Fibroblast of lung (primary cell): ENCODE measurements at regions not wholly inside any gene's neighbourhood (a gene's known extent, or its start where the extent isn't known, plus 50 kb on each side); places are given as distances from the start of the nearest gene placed in this dataset.

Experiments
- EZH2 ChIP-seq: IDR thresholded peaks from 2 replicates; pipeline ENCODE4 v1.5.1; 2012; ENCODE audit warnings: low read length, control low read depth, mild to moderate bottlenecking; ENCODE audit errors: missing control alignments
- TF ChIP-seq, protein P1 (sequence below), 2 donors: IDR thresholded peaks in 1 of 2; conservative IDR thresholded peaks in 1 of 2; 1 replicate in 1 of 2; 2 replicates in 1 of 2; pipeline ENCODE4 v1.5.1; 2011 to 2012; ENCODE audit warnings: low read length in 2 of 2, control low read depth in 1 of 2, inconsistent platforms in 1 of 2, low read depth in 1 of 2, mild to moderate bottlenecking in 1 of 2

DNA sequence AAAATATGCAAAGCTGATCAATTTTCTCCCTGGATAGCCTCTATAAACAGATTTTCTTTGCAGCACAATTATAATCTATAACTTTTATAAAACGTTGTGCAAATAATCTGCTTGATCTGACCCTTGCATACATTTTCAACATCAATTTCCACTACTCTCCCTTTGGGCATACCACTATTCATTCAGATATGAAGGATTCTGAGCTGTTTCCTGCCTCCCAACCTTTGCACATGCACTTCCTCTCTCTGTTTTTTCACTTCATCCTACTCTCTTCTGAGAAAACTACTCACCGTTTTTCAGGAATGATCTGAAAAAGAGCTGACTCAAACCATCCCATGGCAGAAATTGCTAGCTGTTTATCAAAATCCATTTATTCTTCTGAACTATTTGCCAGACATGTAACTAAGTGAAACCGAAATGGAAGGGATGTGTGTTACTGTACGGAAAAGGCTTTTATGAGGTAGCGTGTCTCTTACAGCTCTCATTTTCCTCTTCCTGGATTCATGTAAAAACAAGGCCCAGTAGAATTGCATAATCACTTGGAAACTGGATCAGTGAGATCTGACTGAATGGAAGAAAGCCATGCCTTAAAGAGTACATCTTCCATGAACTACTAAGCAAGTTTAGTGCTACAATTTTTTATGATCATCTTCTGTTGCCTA lies 1447.3 kb upstream of the MIR17HG start:
- TF ChIP-seq, protein P1, sequence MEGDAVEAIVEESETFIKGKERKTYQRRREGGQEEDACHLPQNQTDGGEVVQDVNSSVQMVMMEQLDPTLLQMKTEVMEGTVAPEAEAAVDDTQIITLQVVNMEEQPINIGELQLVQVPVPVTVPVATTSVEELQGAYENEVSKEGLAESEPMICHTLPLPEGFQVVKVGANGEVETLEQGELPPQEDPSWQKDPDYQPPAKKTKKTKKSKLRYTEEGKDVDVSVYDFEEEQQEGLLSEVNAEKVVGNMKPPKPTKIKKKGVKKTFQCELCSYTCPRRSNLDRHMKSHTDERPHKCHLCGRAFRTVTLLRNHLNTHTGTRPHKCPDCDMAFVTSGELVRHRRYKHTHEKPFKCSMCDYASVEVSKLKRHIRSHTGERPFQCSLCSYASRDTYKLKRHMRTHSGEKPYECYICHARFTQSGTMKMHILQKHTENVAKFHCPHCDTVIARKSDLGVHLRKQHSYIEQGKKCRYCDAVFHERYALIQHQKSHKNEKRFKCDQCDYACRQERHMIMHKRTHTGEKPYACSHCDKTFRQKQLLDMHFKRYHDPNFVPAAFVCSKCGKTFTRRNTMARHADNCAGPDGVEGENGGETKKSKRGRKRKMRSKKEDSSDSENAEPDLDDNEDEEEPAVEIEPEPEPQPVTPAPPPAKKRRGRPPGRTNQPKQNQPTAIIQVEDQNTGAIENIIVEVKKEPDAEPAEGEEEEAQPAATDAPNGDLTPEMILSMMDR (conservative IDR thresholded peaks at IDR 0.05 in 1 of 2, IDR thresholded peaks at IDR 0.05 in 1 of 2; ENCODE audit: low read depth in 1 of 2, low read length in 2 of 2) = no peak
- TF ChIP-seq EZH2 = no peak
